Mononuclear cell (primary cell): ENCODE measurements at regions not wholly inside any gene's neighbourhood (a gene's known extent, or its start where the extent isn't known, plus 50 kb on each side); places are given as distances from the start of the nearest gene placed in this dataset.

Experiments
- H3K27me3 ChIP-seq: 2 replicates; pipeline ENCODE4 v1.6.0; 2011; ENCODE audit warnings: low read length, control low read depth; ENCODE audit not compliant: insufficient read depth
- H3K4me1 ChIP-seq: 2 replicates; pipeline ENCODE4 v1.5.1; 2011; ENCODE audit warnings: mild to moderate bottlenecking, low read length, control low read depth; ENCODE audit not compliant: insufficient read depth
- H3K4me3 ChIP-seq: 2 replicates; pipeline ENCODE4 v1.5.1; 2011; ENCODE audit warnings: mild to moderate bottlenecking, low read length, moderate library complexity
- H3K9me3 ChIP-seq: 2 replicates; pipeline ENCODE4 v1.5.1; 2011; ENCODE audit warnings: low read depth, mild to moderate bottlenecking, control low read depth, low read length

DNA sequence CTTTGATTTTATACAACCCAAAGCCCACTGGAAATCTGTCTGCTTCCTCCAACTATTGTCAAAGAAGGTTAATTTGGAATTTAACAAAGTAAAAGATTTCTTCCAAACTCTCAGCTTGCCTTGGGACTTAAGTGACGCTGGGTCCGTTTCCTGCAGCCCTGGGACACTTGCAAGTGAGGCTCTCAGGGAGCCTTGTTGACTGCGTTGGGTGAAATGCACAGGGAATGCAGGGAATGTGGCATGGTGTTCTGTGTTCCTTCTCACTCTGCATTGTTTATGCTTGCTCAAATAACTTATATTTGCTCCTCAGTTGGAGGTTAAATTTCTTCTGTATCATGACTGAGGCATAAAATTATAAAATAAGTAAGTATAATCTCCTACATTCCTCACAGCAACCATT is 60.9 kb upstream of the TJP1 start:
- Histone ChIP-seq H3K4me3 (no peak overlapping the region), H3K9me3 (no peaks in the 10 kb centered on the region), H3K4me1 (no peaks in the 10 kb centered on the region), H3K27me3 (peaks cover 11% of the 10 kb centered on the region)

DNA sequence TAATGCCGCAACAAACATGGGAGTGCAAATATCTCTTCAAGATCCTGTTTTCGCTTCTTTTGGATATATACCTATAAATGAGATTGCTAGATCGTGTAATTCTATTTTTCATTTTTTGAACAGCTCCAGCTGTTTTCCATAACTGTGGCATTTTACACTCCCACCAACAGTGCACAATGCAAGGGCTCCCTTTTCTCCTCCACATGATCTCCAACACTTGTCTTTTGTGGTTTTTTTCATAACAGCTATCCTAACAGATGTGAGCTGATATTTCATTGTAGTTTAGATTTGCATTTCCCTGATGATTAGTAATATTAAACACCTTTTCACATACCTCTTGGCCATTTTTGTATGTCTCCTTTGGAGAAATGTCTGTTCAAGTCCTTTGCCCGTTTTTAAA is 58.6 kb upstream of the TJP1 start:
- H3K4me1 ChIP-seq, result no peaks in the 10 kb centered on the region
- peaks cover 11% of the 10 kb centered on the region for H3K27me3 ChIP-seq
- H3K9me3 ChIP-seq, result no peaks in the 10 kb centered on the region
- H3K4me3 ChIP-seq, result no peak overlapping the region

DNA sequence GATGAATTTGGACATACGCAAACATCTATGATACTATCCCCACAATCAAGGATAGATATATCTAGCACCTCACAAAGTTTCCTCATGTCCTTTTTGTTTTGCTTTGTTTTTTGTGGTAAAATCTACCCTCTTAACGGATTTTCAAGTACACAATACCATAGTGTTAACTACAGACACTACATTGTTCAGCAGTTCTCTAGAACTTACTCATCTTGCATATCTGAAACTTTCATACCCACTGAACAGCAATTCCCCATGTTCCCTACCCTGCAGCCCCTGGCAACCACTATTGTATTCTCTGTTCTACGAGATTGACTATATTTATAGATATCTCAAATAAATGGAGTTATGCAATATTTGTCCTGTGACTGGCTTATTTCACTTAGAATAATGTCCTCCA is 58.1 kb upstream of the TJP1 start:
- no peaks in the 10 kb centered on the region for H3K9me3 ChIP-seq
- no peaks in the 10 kb centered on the region for H3K4me1 ChIP-seq
- no peak overlapping the region for H3K4me3 ChIP-seq
- peaks cover 11% of the 10 kb centered on the region for H3K27me3 ChIP-seq

DNA sequence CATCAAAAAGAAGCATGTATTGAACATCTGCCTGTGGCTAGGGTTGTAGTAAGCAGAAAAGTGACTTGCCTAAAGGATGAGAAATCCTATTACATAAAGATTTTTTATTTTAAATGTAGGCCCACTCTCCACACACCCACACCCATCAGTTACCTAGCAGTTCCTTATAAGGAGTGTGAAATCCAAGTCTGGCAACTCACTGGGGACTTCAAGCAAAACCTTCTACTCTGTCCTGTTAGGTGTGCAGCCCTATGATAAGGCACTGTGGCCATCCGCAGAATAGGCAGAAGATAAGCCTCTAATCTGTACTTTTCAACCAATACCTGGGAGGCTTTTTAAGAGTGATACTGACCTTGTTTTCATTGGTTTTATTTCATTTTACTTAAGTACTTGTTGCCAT is 52.7 kb upstream of the TJP1 start:
- no peaks in the 10 kb centered on the region for H3K27me3 ChIP-seq
- H3K4me1 ChIP-seq, result no peaks in the 10 kb centered on the region
- H3K4me3 ChIP-seq, result no peak overlapping the region
- H3K9me3 ChIP-seq, result no peaks in the 10 kb centered on the region

- H3K4me3 ChIP-seq, result no peak overlapping the region
- no peaks in the 10 kb centered on the region for H3K9me3 ChIP-seq
- H3K4me1 ChIP-seq, result no peaks in the 10 kb centered on the region
- H3K27me3 ChIP-seq, result no peaks in the 10 kb centered on the region
Observed at GRCh38 chr15:29873947-29874411, 51.7 kb upstream of the TJP1 start.

GRCh38 chr15:29873264-29873663 is 51.0 kb upstream of the TJP1 start:
- Histone ChIP-seq H3K27me3 (no peaks in the 10 kb centered on the region), H3K4me1 (no peaks in the 10 kb centered on the region), H3K9me3 (no peaks in the 10 kb centered on the region), H3K4me3 (no peak overlapping the region)

DNA sequence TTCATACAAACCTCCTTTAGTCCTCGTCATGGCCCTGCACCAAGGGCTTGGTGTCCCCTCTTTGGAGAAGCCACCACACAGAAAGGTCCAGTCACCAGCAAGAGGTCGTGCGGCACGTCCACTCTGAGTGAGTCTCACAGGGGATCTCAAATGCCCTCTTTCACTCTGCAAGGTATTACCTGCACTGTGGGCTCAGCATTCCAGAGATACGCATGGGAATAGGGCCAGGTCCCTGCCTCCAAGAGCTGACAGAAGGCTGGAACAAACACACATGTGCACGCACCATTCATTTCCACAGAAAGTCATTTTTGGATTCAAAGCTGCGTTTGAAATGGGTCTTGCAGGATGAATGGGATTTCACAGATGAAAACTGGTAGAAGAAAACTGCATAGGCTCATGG is 50.4 kb upstream of the TJP1 start:
- Histone ChIP-seq H3K4me1 (no peaks in the 10 kb centered on the region), H3K9me3 (no peaks in the 10 kb centered on the region), H3K4me3 (no peak overlapping the region), H3K27me3 (no peaks in the 10 kb centered on the region)
